MM.1S (cell line): ENCODE measurements at regions not wholly inside any gene's neighbourhood (a gene's known extent, or its start where the extent isn't known, plus 50 kb on each side); places are given as distances from the start of the nearest gene placed in this dataset.
"Not testable (repeated sequence)": the region's sequence is repeated elsewhere in the genome, so short reads cannot be mapped to it uniquely, and the experiment has no call there.

Source experiments
- DNase-seq: peaks from one replicate; pipeline ENCODE4 v3.0.0-alpha.2; 2015
- H2AFZ ChIP-seq: fragments of 300-600 bp; sonication (generic); 2 replicates; pipeline ENCODE4 v1.6.0; 2016; ENCODE audit warnings: antibody characterized with exemption, low read length
- H3F3A ChIP-seq: fragments of 300-600 bp; sonication (generic); 2 replicates; pipeline ENCODE4 v1.6.1; 2016; ENCODE audit warnings: mild to moderate bottlenecking, antibody characterized with exemption, low read length, moderate library complexity, mixed read lengths; ENCODE audit not compliant: insufficient read depth
- H3K27ac ChIP-seq: fragments of 300-600 bp; sonication (generic); 2 replicates; pipeline ENCODE4 v1.5.1; 2016; ENCODE audit warnings: mild to moderate bottlenecking, low read length
- H3K27me3 ChIP-seq: fragments of 300-600 bp; sonication (generic); replicated peaks from 2 replicates; pipeline ENCODE4 v1.6.0; 2016; ENCODE audit warnings: low read length; ENCODE audit not compliant: insufficient read depth
- H3K36me3 ChIP-seq: fragments of 300-600 bp; sonication (generic); replicated peaks from 2 replicates; pipeline ENCODE4 v1.6.1; 2016; ENCODE audit warnings: mild to moderate bottlenecking, low read length, mixed read lengths; ENCODE audit not compliant: insufficient read depth
- H3K4me1 ChIP-seq: fragments of 300-600 bp; sonication (generic); 2 replicates; pipeline ENCODE4 v1.6.1; 2016; ENCODE audit warnings: low read length, mixed read lengths
- H3K4me2 ChIP-seq: fragments of 300-600 bp; sonication (generic); 2 replicates; pipeline ENCODE4 v1.6.0; 2016; ENCODE audit warnings: low read depth, low read length
- H3K4me3 ChIP-seq: fragments of 300-600 bp; sonication (generic); 2 replicates; pipeline ENCODE4 v1.5.1; 2016; ENCODE audit warnings: low read length, mixed read lengths
- H3K79me2 ChIP-seq: fragments of 300-600 bp; sonication (generic); 2 replicates; pipeline ENCODE4 v1.6.1; 2016; ENCODE audit warnings: mixed run types, low read length, mixed read lengths
- H3K9ac ChIP-seq: fragments of 300-600 bp; sonication (generic); 2 replicates; pipeline ENCODE4 v1.6.1; 2016; ENCODE audit warnings: low read length, mixed read lengths
- H3K9me2 ChIP-seq: fragments of 300-600 bp; sonication (generic); replicated peaks from 2 replicates; pipeline ENCODE4 v1.6.1; 2016; ENCODE audit warnings: mild to moderate bottlenecking, low read length, mixed read lengths; ENCODE audit not compliant: insufficient read depth
- H3K9me3 ChIP-seq: fragments of 300-600 bp; sonication (generic); replicated peaks from 2 replicates; pipeline ENCODE4 v1.6.1; 2016; ENCODE audit warnings: mild to moderate bottlenecking, low read length, mixed read lengths; ENCODE audit not compliant: insufficient read depth
- H4K20me1 ChIP-seq: fragments of 300-600 bp; sonication (generic); 2 replicates; pipeline ENCODE4 v1.6.1; 2016; ENCODE audit warnings: mild to moderate bottlenecking, low read length, moderate library complexity, mixed read lengths; ENCODE audit not compliant: insufficient read depth
- CTCF ChIP-seq: fragments of 300-600 bp; sonication (generic); IDR thresholded peaks from 2 replicates; pipeline ENCODE4 v1.5.1; 2016; ENCODE audit warnings: antibody characterized with exemption, low read length, mixed read lengths
- EZH2 ChIP-seq: fragments of 300-600 bp; sonication (generic); optimal IDR thresholded peaks from 2 replicates; pipeline ENCODE3; 2017; ENCODE audit warnings: low read depth, mild to moderate bottlenecking, antibody characterized with exemption, low read length, mixed read lengths
- EZH2phosphoT487 ChIP-seq: fragments of 300-600 bp; sonication (generic); IDR thresholded peaks from 2 replicates; pipeline ENCODE4 v1.6.1; 2018; ENCODE audit warnings: antibody characterized with exemption, low read length

DNA sequence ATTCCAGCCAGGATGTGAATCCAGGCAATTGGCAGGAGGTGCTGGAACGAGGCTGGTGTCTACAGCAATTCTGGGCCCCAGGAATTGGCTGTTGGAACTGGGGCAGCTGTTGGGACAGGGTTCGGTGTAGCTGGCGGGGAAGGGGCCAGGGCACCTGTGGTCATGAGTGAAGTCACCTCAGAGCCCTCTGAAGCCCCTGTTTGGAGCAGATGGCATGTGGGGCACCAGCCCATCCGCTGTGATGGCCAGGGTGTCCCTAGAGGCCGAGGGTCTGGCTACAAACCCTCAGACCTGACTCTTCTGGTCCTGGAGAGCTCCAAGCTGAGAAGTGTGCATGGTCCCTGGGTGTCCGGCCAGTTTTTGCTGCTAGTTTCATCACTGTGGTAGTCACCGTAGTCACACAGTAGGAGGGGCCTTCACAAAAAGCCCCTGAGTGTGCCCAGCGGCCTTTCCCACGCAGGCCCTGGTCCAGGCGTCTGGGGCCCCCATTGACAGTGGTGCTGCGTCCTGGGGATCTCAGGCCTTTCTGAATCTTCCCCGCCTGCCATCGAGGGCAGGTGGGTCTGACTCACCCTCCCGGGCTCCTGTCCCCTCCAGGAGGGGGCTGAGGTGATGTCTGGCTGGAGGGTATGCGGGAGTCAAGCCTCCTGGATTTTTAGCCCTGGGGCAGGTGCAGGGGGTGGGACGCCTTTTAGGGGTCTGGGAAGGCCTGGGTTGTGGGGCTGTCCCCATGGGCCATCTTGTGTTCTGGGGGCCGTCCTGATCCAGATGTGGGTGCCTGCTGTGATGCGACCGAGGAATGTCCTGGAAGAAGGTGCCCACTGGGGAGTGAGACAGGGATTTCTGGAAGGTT lies 368.0 kb downstream of the TMEM121 start:
- H3F3A ChIP-seq = no peaks in the 10 kb centered on the region
- H4K20me1 ChIP-seq = no peaks in the 10 kb centered on the region
- no peaks in the 10 kb centered on the region for H3K9me2 ChIP-seq
- no peaks in the 10 kb centered on the region for H3K79me2 ChIP-seq
- no peaks in the 10 kb centered on the region for H3K27me3 ChIP-seq
- TF ChIP-seq EZH2 (no peak), EZH2phosphoT487 (no peak), CTCF (no peak)
- no peak overlapping the region for H3K9ac ChIP-seq
- no peak overlapping the region for H3K4me3 ChIP-seq
- no peak overlapping the region for H3K27ac ChIP-seq
- H3K9me3 ChIP-seq = no peaks in the 10 kb centered on the region
- H3K36me3 ChIP-seq = no peaks in the 10 kb centered on the region
- DNase-seq = no peak
- no peak overlapping the region for H2AFZ ChIP-seq
- no peak overlapping the region for H3K4me2 ChIP-seq
- H3K4me1 ChIP-seq = no peaks in the 10 kb centered on the region

- Histone ChIP-seq H3K4me3 (no peak overlapping the region), H3K27me3 (no peaks in the 10 kb centered on the region), H3K4me2 (no peak overlapping the region), H3K27ac (no peak overlapping the region), H3K9me3 (no peaks in the 10 kb centered on the region), H4K20me1 (no peaks in the 10 kb centered on the region), H3K9me2 (no peaks in the 10 kb centered on the region), H3K4me1 (no peaks in the 10 kb centered on the region), H3F3A (no peaks in the 10 kb centered on the region), H3K79me2 (no peaks in the 10 kb centered on the region), H2AFZ (no peak overlapping the region), H3K36me3 (no peaks in the 10 kb centered on the region), H3K9ac (no peak overlapping the region)
- DNase-seq = no peak
- TF ChIP-seq EZH2phosphoT487 (no peak), EZH2 (no peak), CTCF (no peak)
Measured at GRCh38 chr14:105894978-105895881, 368.8 kb downstream of the TMEM121 start.

DNA sequence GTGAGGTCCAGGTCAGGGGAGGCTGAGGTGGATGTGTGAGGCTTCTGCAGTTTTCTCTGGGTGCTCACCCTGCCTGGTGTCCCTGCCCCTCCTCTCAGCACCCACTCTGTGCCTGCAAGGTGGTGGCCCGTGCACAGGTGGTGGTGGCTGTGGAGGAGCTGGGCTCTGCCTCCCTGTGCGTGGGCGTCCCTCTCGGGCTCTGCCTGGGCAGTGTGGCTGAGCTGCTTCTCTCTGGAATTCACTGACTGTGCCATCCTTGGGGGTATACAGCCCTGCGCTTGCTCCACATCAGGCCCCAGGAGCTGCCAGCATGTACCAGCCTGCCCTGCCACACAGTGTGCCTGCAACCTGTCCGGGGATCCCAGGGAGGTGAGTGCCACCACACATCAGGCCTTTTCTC lies 369.8 kb downstream of the TMEM121 start:
- not testable (repeated sequence) for DNase-seq, H3F3A ChIP-seq, H4K20me1 ChIP-seq, H3K79me2 ChIP-seq, H3K36me3 ChIP-seq, H2AFZ ChIP-seq, H3K4me1 ChIP-seq, H3K9me2 ChIP-seq, H3K27ac ChIP-seq, H3K9me3 ChIP-seq, H3K27me3 ChIP-seq, H3K4me2 ChIP-seq, H3K9ac ChIP-seq, H3K4me3 ChIP-seq

DNA sequence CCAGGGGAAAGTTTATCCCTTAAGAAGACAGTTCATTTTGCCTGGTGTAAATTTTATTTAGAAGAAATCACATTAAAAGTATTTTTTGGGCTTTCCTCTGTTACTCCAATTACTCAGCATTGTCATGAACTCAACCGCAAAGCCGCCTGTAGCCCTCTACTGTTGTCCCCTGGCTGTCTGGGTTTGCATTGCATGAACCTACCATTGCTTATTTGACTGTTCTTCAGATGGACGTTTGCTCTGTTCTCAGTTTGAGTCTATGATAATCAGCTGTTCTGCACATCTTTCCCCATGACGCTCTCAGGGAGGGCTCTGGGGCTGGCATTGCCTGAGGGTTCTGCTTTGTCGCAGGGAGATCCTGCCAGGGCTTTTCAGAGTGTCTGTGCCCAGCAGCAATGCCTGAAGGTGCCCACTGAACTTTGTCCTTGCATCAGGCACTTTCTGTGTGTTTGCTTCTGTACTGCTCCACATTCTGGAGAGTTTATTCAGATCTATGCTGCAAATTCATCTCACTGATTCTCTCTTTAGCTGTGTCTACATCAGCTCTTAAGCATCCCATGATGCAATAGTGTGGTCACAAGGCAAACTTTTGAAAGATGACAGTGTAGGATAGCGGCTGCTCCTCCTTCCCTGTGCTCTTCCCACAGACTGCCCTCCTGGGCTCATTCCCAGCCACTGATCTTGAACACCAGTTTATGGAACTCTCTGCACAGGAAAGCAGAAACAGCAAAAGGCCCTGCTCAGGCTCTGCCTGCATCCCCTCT lies 370.8 kb downstream of the TMEM121 start:
- not testable (repeated sequence) for H3K9me3 ChIP-seq, H3K4me3 ChIP-seq, H3K27ac ChIP-seq, H2AFZ ChIP-seq, H3K9ac ChIP-seq, H3K9me2 ChIP-seq, H3K4me1 ChIP-seq, H3K27me3 ChIP-seq, H3K4me2 ChIP-seq, H4K20me1 ChIP-seq, H3K79me2 ChIP-seq, DNase-seq, H3F3A ChIP-seq, H3K36me3 ChIP-seq
